ENCODE measurements at regions not wholly inside any gene's neighbourhood (a gene's known extent, or its start where the extent isn't known, plus 50 kb on each side); places are given as distances from the start of the nearest gene placed in this dataset.

- Histone ChIP-seq H3K9ac (ENCODE audit: low read length in 5 of 5) (no peak overlapping the region), H3K4me1 (ENCODE audit: control insufficient read depth in 5 of 5, insufficient read depth in 5 of 5, low read length in 5 of 5) (peaks cover 0 to 11% (median 5%) of the 10 kb centered on the region in 5 donors), H3K4me3 (ENCODE audit: low read depth in 1 of 5, low read length in 5 of 5) (no peak overlapping the region), H3K27me3 (ENCODE audit: control insufficient read depth in 5 of 5, insufficient read depth in 4 of 5, low read length in 5 of 5) (no peaks in the 10 kb centered on the region), H3K36me3 (ENCODE audit: control insufficient read depth in 5 of 5, insufficient read depth in 5 of 5, low read length in 5 of 5) (no peaks in the 10 kb centered on the region), H3K9me3 (ENCODE audit: control insufficient read depth in 5 of 5, low read length in 5 of 5) (no peaks in the 10 kb centered on the region), H3K27ac (ENCODE audit: low read depth, low read length) (no peak overlapping the region)
Observed at GRCh38 chr10:108905171-108905570, 1018.1 kb downstream of the XPNPEP1 start.

GRCh38 chr10:108904163-108904838 lies 1019.0 kb downstream of the XPNPEP1 start:
- Histone ChIP-seq H3K4me1 (ENCODE audit: control insufficient read depth in 5 of 5, insufficient read depth in 5 of 5, low read length in 5 of 5) (peaks cover 0 to 11% (median 5%) of the 10 kb centered on the region in 5 donors), H3K4me3 (ENCODE audit: low read depth in 1 of 5, low read length in 5 of 5) (no peak overlapping the region), H3K9ac (ENCODE audit: low read length in 5 of 5) (no peak overlapping the region), H3K27me3 (ENCODE audit: control insufficient read depth in 5 of 5, insufficient read depth in 4 of 5, low read length in 5 of 5) (no peaks in the 10 kb centered on the region), H3K9me3 (ENCODE audit: control insufficient read depth in 5 of 5, low read length in 5 of 5) (no peaks in the 10 kb centered on the region), H3K27ac (ENCODE audit: low read depth, low read length) (no peak overlapping the region), H3K36me3 (ENCODE audit: control insufficient read depth in 5 of 5, insufficient read depth in 5 of 5, low read length in 5 of 5) (no peaks in the 10 kb centered on the region)

- H3K27ac ChIP-seq (ENCODE audit: low read depth, low read length) = no peak overlapping the region
- H3K9me3 ChIP-seq (ENCODE audit: control insufficient read depth in 5 of 5, low read length in 5 of 5) = no peaks in the 10 kb centered on the region
- peaks cover 0 to 11% (median 5%) of the 10 kb centered on the region in 5 donors for H3K4me1 ChIP-seq (ENCODE audit: control insufficient read depth in 5 of 5, insufficient read depth in 5 of 5, low read length in 5 of 5)
- H3K4me3 ChIP-seq (ENCODE audit: low read depth in 1 of 5, low read length in 5 of 5) = no peak overlapping the region
- H3K9ac ChIP-seq (ENCODE audit: low read length in 5 of 5) = no peak overlapping the region
- H3K36me3 ChIP-seq (ENCODE audit: control insufficient read depth in 5 of 5, insufficient read depth in 5 of 5, low read length in 5 of 5) = no peaks in the 10 kb centered on the region
- H3K27me3 ChIP-seq (ENCODE audit: control insufficient read depth in 5 of 5, insufficient read depth in 4 of 5, low read length in 5 of 5) = no peaks in the 10 kb centered on the region
Observed at GRCh38 chr10:108902619-108903285, 1020.6 kb downstream of the XPNPEP1 start.

GRCh38 chr10:108901781-108902618 lies 1021.3 kb downstream of the XPNPEP1 start:
- Histone ChIP-seq H3K36me3 (ENCODE audit: control insufficient read depth in 5 of 5, insufficient read depth in 5 of 5, low read length in 5 of 5) (no peaks in the 10 kb centered on the region), H3K27me3 (ENCODE audit: control insufficient read depth in 5 of 5, insufficient read depth in 4 of 5, low read length in 5 of 5) (no peaks in the 10 kb centered on the region), H3K4me3 (ENCODE audit: low read depth in 1 of 5, low read length in 5 of 5) (no peak overlapping the region), H3K9ac (ENCODE audit: low read length in 5 of 5) (no peak overlapping the region), H3K27ac (ENCODE audit: low read depth, low read length) (no peak overlapping the region), H3K4me1 (ENCODE audit: control insufficient read depth in 5 of 5, insufficient read depth in 5 of 5, low read length in 5 of 5) (peaks cover 0 to 11% (median 5%) of the 10 kb centered on the region in 5 donors), H3K9me3 (ENCODE audit: control insufficient read depth in 5 of 5, low read length in 5 of 5) (no peaks in the 10 kb centered on the region)

- no peak overlapping the region for H3K27ac ChIP-seq (ENCODE audit: low read depth, low read length)
- H3K36me3 ChIP-seq (ENCODE audit: control insufficient read depth in 5 of 5, insufficient read depth in 5 of 5, low read length in 5 of 5) = no peaks in the 10 kb centered on the region
Observed at GRCh38 chr10:108899670-108900069, 1023.6 kb downstream of the XPNPEP1 start.

GRCh38 chr10:108894402-108895301 lies 1028.7 kb downstream of the XPNPEP1 start:
- Histone ChIP-seq H3K27me3 (ENCODE audit: control insufficient read depth in 5 of 5, insufficient read depth in 4 of 5, low read length in 5 of 5) (no peaks in the 10 kb centered on the region), H3K9me3 (ENCODE audit: control insufficient read depth in 5 of 5, low read length in 5 of 5) (no peaks in the 10 kb centered on the region), H3K36me3 (ENCODE audit: control insufficient read depth in 5 of 5, insufficient read depth in 5 of 5, low read length in 5 of 5) (no peaks in the 10 kb centered on the region), H3K4me1 (ENCODE audit: control insufficient read depth in 5 of 5, insufficient read depth in 5 of 5, low read length in 5 of 5) (no peaks in the 10 kb centered on the region), H3K27ac (ENCODE audit: low read depth, low read length) (no peak overlapping the region), H3K4me3 (ENCODE audit: low read depth in 1 of 5, low read length in 5 of 5) (no peak overlapping the region), H3K9ac (ENCODE audit: low read length in 5 of 5) (no peak overlapping the region)

More at GRCh38 chr10:108899670-108900069, 1023.6 kb downstream of the XPNPEP1 start:
- H3K27me3 ChIP-seq (ENCODE audit: control insufficient read depth in 5 of 5, insufficient read depth in 4 of 5, low read length in 5 of 5) = no peaks in the 10 kb centered on the region
- no peak overlapping the region for H3K9ac ChIP-seq (ENCODE audit: low read length in 5 of 5)
- no peaks in the 10 kb centered on the region for H3K9me3 ChIP-seq (ENCODE audit: control insufficient read depth in 5 of 5, low read length in 5 of 5)
- H3K4me1 ChIP-seq (ENCODE audit: control insufficient read depth in 5 of 5, insufficient read depth in 5 of 5, low read length in 5 of 5) = peaks cover 0 to 10% (median 5%) of the 10 kb centered on the region in 5 donors
- H3K4me3 ChIP-seq (ENCODE audit: low read depth in 1 of 5, low read length in 5 of 5) = no peak overlapping the region

GRCh38 chr10:108877095-108877561 lies 1046.2 kb downstream of the XPNPEP1 start:
- Histone ChIP-seq H3K36me3 (ENCODE audit: control insufficient read depth in 5 of 5, insufficient read depth in 5 of 5, low read length in 5 of 5) (no peaks in the 10 kb centered on the region), H3K9me3 (ENCODE audit: control insufficient read depth in 5 of 5, low read length in 5 of 5) (no peaks in the 10 kb centered on the region), H3K27me3 (ENCODE audit: control insufficient read depth in 5 of 5, insufficient read depth in 4 of 5, low read length in 5 of 5) (no peaks in the 10 kb centered on the region), H3K9ac (ENCODE audit: low read length in 5 of 5) (no peak overlapping the region), H3K27ac (ENCODE audit: low read depth, low read length) (no peak overlapping the region), H3K4me3 (ENCODE audit: low read depth in 1 of 5, low read length in 5 of 5) (no peak overlapping the region), H3K4me1 (ENCODE audit: control insufficient read depth in 5 of 5, insufficient read depth in 5 of 5, low read length in 5 of 5) (peaks cover 0 to 4% (median 0%) of the 10 kb centered on the region in 5 donors)

- Histone ChIP-seq H3K36me3 (ENCODE audit: control insufficient read depth in 5 of 5, insufficient read depth in 5 of 5, low read length in 5 of 5) (no peaks in the 10 kb centered on the region), H3K4me1 (ENCODE audit: control insufficient read depth in 5 of 5, insufficient read depth in 5 of 5, low read length in 5 of 5) (peaks cover 0 to 4% (median 0%) of the 10 kb centered on the region in 5 donors), H3K27ac (ENCODE audit: low read depth, low read length) (no peak overlapping the region), H3K9me3 (ENCODE audit: control insufficient read depth in 5 of 5, low read length in 5 of 5) (no peaks in the 10 kb centered on the region), H3K4me3 (ENCODE audit: low read depth in 1 of 5, low read length in 5 of 5) (no peak overlapping the region), H3K9ac (ENCODE audit: low read length in 5 of 5) (no peak overlapping the region), H3K27me3 (ENCODE audit: control insufficient read depth in 5 of 5, insufficient read depth in 4 of 5, low read length in 5 of 5) (no peaks in the 10 kb centered on the region)
Observed at GRCh38 chr10:108872854-108873253, 1050.5 kb downstream of the XPNPEP1 start.

GRCh38 chr10:108868881-108869280 lies 1054.4 kb downstream of the XPNPEP1 start:
- H3K9ac ChIP-seq (ENCODE audit: low read length in 5 of 5) = no peak overlapping the region
- no peaks in the 10 kb centered on the region for H3K4me1 ChIP-seq (ENCODE audit: control insufficient read depth in 5 of 5, insufficient read depth in 5 of 5, low read length in 5 of 5)
- no peaks in the 10 kb centered on the region for H3K36me3 ChIP-seq (ENCODE audit: control insufficient read depth in 5 of 5, insufficient read depth in 5 of 5, low read length in 5 of 5)
- H3K4me3 ChIP-seq (ENCODE audit: low read depth in 1 of 5, low read length in 5 of 5) = no peak overlapping the region
- no peaks in the 10 kb centered on the region for H3K27me3 ChIP-seq (ENCODE audit: control insufficient read depth in 5 of 5, insufficient read depth in 4 of 5, low read length in 5 of 5)
- no peak overlapping the region for H3K27ac ChIP-seq (ENCODE audit: low read depth, low read length)
- H3K9me3 ChIP-seq (ENCODE audit: control insufficient read depth in 5 of 5, low read length in 5 of 5) = no peaks in the 10 kb centered on the region
